Small intestine (tissue), 7 donors: ENCODE measurements at regions not wholly inside any gene's neighbourhood (a gene's known extent, or its start where the extent isn't known, plus 50 kb on each side); places are given as distances from the start of the nearest gene placed in this dataset.

Source experiments
- DNase-seq, 2 donors: peaks; one replicate each; pipeline versions ENCODE4 v3.0.0 to v3.0.0-alpha.2; 2013
- FAIRE-seq: peaks from 2 replicates; lab custom pipeline; 2012; peaks lifted over from hg19 to GRCh38; lab: Jason Lieb, UNC
- H3K27ac ChIP-seq, 3 donors: one replicate each; pipeline ENCODE4 v1.5.1; 2013; ENCODE audit warnings: low read length in 2 of 3, mild to moderate bottlenecking in 2 of 3, control low read depth in 1 of 3, inconsistent platforms in 1 of 3, low read depth in 1 of 3, moderate library complexity in 1 of 3
- H3K27me3 ChIP-seq, 3 donors: one replicate each; pipeline ENCODE4 v1.6.1; 2013; ENCODE audit warnings: low read length in 3 of 3, inconsistent platforms in 1 of 3; ENCODE audit not compliant: control insufficient read depth in 3 of 3, insufficient read depth in 3 of 3
- H3K36me3 ChIP-seq, 3 donors: one replicate each; pipeline ENCODE4 v1.6.1; 2013; ENCODE audit warnings: low read length in 3 of 3, inconsistent platforms in 1 of 3, low read depth in 1 of 3, mild to moderate bottlenecking in 1 of 3, moderate library complexity in 1 of 3; ENCODE audit not compliant: control insufficient read depth in 3 of 3, insufficient read depth in 2 of 3
- H3K4me1 ChIP-seq, 3 donors: one replicate each; pipeline ENCODE4 v1.6.1; 2013; ENCODE audit warnings: low read length in 2 of 3, inconsistent platforms in 1 of 3, low read depth in 1 of 3, mild to moderate bottlenecking in 1 of 3, moderate library complexity in 1 of 3; ENCODE audit not compliant: control insufficient read depth in 3 of 3, insufficient read depth in 2 of 3
- H3K4me3 ChIP-seq, 3 donors: one replicate each; pipeline ENCODE4 v1.5.1; 2013; ENCODE audit warnings: low read length in 3 of 3, control low read depth in 1 of 3, inconsistent platforms in 1 of 3, low read depth in 1 of 3, mild to moderate bottlenecking in 1 of 3, moderate library complexity in 1 of 3
- H3K9me3 ChIP-seq, 2 donors: one replicate each; pipeline ENCODE4 v1.6.1; 2013; ENCODE audit warnings: low read depth in 1 of 2, low read length in 1 of 2; ENCODE audit not compliant: control insufficient read depth in 2 of 2, insufficient read depth in 1 of 2
- WGBS, 3 donors: extraction: QIAGEN DNeasy Blood & Tissue Kit; methylation state at CpG; one replicate each; pipeline ENCODE4 v1.1.7; 2013; 5-methylcytosine and 5-hydroxymethylcytosine counted together
- donor health status: healthy with polysubstance abuse.
- donor health status: control.
- donor health status: control.
- donor health status: Bipolar disorder and iron deficiency.
- donor health status: healthy.

DNA sequence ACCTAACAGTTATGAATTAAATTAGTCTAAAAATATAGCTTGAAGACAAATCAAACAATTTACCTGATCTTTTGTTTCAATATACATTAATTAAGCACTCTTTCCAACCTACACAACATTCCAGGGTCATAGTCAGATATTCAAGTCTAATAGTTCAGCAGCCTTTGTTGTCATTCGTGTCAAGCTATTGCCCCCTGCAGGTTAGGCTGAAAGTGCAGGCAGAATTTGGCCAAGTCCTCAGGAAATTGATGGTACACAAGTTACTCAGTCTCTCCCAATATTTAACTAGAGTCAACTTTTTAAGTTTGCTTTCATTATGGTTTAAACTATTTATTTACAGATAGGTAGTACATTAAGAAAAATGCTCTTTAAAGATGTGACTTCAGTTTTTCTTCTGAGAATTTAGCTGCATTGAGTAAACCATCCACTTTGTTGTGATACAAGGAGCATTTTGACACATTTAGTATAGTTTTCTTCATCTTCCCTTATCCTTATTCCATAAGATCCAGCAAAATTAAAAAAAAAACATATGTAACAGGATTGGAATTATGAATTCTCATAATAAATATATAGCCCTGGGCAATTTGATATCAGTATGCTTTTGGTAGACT is 130.3 kb upstream of the DPYD start:
- H3K4me1 ChIP-seq, result peaks cover under 1 to 6% (median under 1%) of the 10 kb centered on the region in 3 donors
- H3K27ac ChIP-seq, result no peak overlapping the region
- H3K36me3 ChIP-seq, result no peaks in the 10 kb centered on the region
- no peak overlapping the region for H3K4me3 ChIP-seq
- H3K27me3 ChIP-seq, result peaks cover 3 to 51% (median 13%) of the 10 kb centered on the region in 3 donors
- DNase-seq (peak; percentile 72 to 77), FAIRE-seq (no peak)
- 0 to 1% (median 0%) methylated on average over 1 of the region's 1 CpG for WGBS, 3 donors
- H3K9me3 ChIP-seq, result no peaks in the 10 kb centered on the region

DNA sequence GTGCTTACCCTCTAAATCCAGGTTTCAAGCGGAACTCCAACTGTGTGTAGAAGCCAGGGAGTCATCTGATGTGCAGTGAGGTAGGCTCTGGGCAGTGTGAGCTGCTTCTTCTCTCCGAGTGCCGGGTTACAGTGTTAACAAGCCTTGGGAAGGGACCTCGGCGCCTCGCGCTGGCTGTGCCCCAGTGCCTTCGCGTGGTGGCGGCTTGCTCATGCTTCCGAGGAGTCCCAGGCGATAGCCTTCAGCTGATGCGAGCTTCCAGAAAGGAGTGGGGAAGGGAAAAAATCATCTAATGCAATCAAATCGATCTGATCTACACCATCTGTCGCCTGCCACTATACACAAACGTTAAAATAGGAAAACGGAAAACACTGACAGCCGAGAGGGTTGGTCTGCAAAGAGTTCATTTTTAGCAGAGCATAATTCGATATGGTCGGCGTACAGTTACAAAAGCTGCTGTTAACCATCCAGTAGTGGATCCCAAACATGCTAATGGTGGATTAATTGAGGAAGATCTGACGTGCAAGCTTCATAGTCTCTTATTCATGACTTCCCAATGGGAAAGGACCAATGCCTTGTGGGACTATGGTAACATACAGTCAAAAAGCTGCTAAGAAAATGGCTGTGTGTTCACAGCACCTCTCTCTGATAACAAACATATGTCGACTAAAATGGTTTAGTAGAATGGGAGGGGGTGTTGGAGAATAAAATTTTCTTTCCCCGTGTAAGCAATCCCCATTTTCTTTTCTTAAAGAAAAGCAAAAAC is 128.7 kb upstream of the DPYD start:
- no peaks in the 10 kb centered on the region for H3K36me3 ChIP-seq
- FAIRE-seq (no peak), DNase-seq (no peak)
- 12 to 19% (median 17%) methylated on average over 24 of the region's 24 CpGs for WGBS, 3 donors
- peak overlapping the region in 1 of 3 donors; percentile 39 for H3K27ac ChIP-seq
- peaks cover 4 to 8% (median 6%) of the 10 kb centered on the region in 3 donors for H3K4me1 ChIP-seq
- no peaks in the 10 kb centered on the region for H3K9me3 ChIP-seq
- peaks cover 2 to 58% (median 21%) of the 10 kb centered on the region in 3 donors for H3K27me3 ChIP-seq
- H3K4me3 ChIP-seq, result peak overlapping the region in 1 of 3 donors; percentile 18

DNA sequence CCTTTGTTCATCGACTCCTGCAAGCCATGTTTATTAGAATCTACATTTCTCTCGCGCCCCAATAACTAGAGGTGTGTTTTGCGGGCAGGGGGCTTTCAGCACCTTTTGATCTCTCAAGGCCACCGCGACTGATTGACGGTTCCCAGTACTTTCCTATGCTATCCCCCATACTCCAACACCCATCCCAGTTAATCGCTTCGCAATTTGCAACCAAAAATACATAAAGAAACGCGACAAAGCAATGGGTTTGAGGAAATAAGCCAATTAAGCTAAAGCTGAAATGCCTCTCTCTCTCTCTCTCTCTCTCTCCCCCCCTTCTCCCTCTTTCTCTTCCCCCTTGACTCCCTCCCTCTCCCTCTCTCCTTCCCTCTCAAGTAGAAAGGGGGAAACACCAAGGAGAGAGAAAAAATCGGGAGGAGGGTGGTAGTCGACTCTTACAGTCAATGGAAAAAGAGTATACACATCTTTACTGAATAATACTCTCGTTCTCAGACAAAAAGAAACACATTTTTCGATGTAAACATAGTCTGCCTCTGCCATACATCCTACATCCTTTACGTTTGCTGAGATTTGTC is 128.0 kb upstream of the DPYD start:
- H3K27me3 ChIP-seq, result peaks cover 0 to 59% (median 26%) of the 10 kb centered on the region in 3 donors
- 5 to 10% (median 8%) methylated on average over 16 of the region's 16 CpGs for WGBS, 3 donors
- FAIRE-seq (no peak), DNase-seq (no peak)
- H3K9me3 ChIP-seq, result no peaks in the 10 kb centered on the region
- H3K36me3 ChIP-seq, result no peaks in the 10 kb centered on the region
- peaks cover 4 to 8% (median 6%) of the 10 kb centered on the region in 3 donors for H3K4me1 ChIP-seq
- H3K27ac ChIP-seq, result peak overlapping the region in 1 of 3 donors; percentile 39
- H3K4me3 ChIP-seq, result peak overlapping the region in 1 of 3 donors; percentile 18

DNA sequence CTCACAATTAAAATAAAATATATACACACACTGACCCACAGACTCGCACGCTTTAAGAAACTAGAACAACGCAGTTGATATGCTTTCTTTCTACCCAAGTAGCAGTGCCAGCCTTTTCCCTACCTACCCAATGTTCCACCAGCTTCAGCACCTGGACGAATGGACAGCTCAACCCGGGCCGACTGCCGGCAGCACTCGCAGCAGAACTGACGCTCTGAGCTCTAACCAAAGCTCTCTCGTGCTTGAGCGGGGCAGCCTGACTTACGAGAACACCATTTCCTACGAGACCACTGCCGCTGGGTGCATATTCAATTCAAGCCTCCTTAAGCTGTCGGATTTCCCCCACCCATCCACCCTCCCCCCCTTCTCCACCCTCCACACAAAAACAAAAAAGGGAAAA is 127.4 kb upstream of the DPYD start:
- Histone ChIP-seq H3K27me3 (peaks cover 0 to 55% (median 23%) of the 10 kb centered on the region in 3 donors), H3K27ac (no peak overlapping the region), H3K36me3 (no peaks in the 10 kb centered on the region), H3K4me3 (peak overlapping the region in 1 of 3 donors; percentile 18), H3K9me3 (no peaks in the 10 kb centered on the region), H3K4me1 (peaks cover 4 to 6% (median 4%) of the 10 kb centered on the region in 3 donors)
- FAIRE-seq (no peak), DNase-seq (peak; percentile 66 to 85)
- WGBS, 3 donors, result 1% methylated on average over 15 of the region's 15 CpGs

GRCh38 chr1:98047171-98047570 is 126.3 kb upstream of the DPYD start:
- no peaks in the 10 kb centered on the region for H3K36me3 ChIP-seq
- H3K4me3 ChIP-seq, result no peak overlapping the region
- no peak for DNase-seq
- WGBS, 3 donors, result 31 to 67% (median 49%) methylated on average over 1 of the region's 1 CpG
- no peak for FAIRE-seq
- no peaks in the 10 kb centered on the region for H3K9me3 ChIP-seq
- peaks cover 0 to 55% (median 23%) of the 10 kb centered on the region in 3 donors for H3K27me3 ChIP-seq
- peaks cover 2 to 6% (median 4%) of the 10 kb centered on the region in 3 donors for H3K4me1 ChIP-seq
- no peak overlapping the region for H3K27ac ChIP-seq

GRCh38 chr1:98045767-98046641 is 125.2 kb upstream of the DPYD start:
- WGBS, 3 donors, result 3 to 6% (median 4%) methylated on average over 50 to 51 of the region's 51 CpGs
- Histone ChIP-seq H3K27ac (no peak overlapping the region), H3K27me3 (peaks cover 0 to 55% (median 23%) of the 10 kb centered on the region in 3 donors), H3K4me3 (peak overlapping the region in 2 of 3 donors; percentile 25 to 47), H3K4me1 (peaks cover 2 to 6% (median 4%) of the 10 kb centered on the region in 3 donors), H3K36me3 (no peaks in the 10 kb centered on the region), H3K9me3 (no peaks in the 10 kb centered on the region)
- peak in 1 of 2 donors; percentile 11 for DNase-seq
- FAIRE-seq, result no peak

DNA sequence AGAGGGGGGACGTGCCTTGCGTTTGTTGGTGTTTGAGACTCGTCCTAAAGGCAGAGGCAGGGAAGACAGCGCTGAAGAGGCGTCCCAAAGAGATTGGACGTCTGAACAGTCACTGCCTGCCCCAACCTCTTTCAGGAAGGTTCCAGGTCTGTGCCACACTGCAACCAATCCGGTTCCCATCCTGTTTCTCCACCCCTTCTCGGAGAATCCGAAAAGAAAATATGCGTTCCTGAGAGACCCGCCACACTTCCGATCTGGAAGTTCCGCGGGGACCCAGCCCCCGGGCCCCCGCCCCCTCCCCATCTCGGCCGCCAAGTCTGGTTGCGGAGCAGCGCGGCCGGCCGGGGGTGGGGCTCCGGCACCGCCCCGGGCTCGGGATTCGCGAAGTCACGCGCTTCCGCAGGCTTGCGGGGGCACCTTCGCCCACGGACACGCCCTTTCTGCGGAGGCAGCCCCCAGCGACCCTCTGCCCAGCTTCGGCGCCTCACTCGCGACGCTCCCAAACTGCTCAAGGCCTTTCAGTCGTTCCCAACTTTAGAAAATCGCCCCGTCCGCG is 124.5 kb upstream of the DPYD start:
- 2 to 3% (median 2%) methylated on average over 46 to 48 of the region's 48 CpGs for WGBS, 3 donors
- H3K4me3 ChIP-seq, result peak overlapping the region in 2 of 3 donors; percentile 25 to 47
- no peak for DNase-seq
- H3K27me3 ChIP-seq, result peaks cover 0 to 53% (median 23%) of the 10 kb centered on the region in 3 donors
- no peak overlapping the region for H3K27ac ChIP-seq
- no peaks in the 10 kb centered on the region for H3K9me3 ChIP-seq
- H3K36me3 ChIP-seq, result no peaks in the 10 kb centered on the region
- FAIRE-seq, result no peak
- peaks cover 2 to 6% (median 4%) of the 10 kb centered on the region in 3 donors for H3K4me1 ChIP-seq
